ENCODE measurements at regions not wholly inside any gene's neighbourhood (a gene's known extent, or its start where the extent isn't known, plus 50 kb on each side); places are given as distances from the start of the nearest gene placed in this dataset.

- no peak for DNase-seq (ENCODE audit: low read depth)
- TF ChIP-seq CTCF (conservative IDR thresholded peaks at IDR 0.05; ENCODE audit: low read depth, low read length): no peak
- H3K4me3 ChIP-seq (ENCODE audit: low read length): no peak overlapping the region
Observed at GRCh38 chr2:60149176-60149575, 404.3 kb downstream of the BCL11A start.

- DNase-seq (ENCODE audit: low read depth): no peak
- no peak for TF ChIP-seq CTCF (conservative IDR thresholded peaks at IDR 0.05; ENCODE audit: low read depth, low read length)
- H3K4me3 ChIP-seq (ENCODE audit: low read length): no peak overlapping the region
Observed at GRCh38 chr2:60148716-60149115, 404.7 kb downstream of the BCL11A start.

- TF ChIP-seq CTCF (conservative IDR thresholded peaks at IDR 0.05; ENCODE audit: low read depth, low read length): no peak
- no peak for DNase-seq (ENCODE audit: low read depth)
- no peak overlapping the region for H3K4me3 ChIP-seq (ENCODE audit: low read length)
Observed at GRCh38 chr2:60140185-60140584, 413.3 kb downstream of the BCL11A start.

GRCh38 chr2:60136913-60137312 lies 416.5 kb downstream of the BCL11A start:
- TF ChIP-seq CTCF (conservative IDR thresholded peaks at IDR 0.05; ENCODE audit: low read depth, low read length): no peak
- H3K4me3 ChIP-seq (ENCODE audit: low read length): no peak overlapping the region

GRCh38 chr2:60127191-60127590 lies 426.3 kb downstream of the BCL11A start:
- TF ChIP-seq CTCF (conservative IDR thresholded peaks at IDR 0.05; ENCODE audit: low read depth, low read length): no peak
- no peak overlapping the region for H3K4me3 ChIP-seq (ENCODE audit: low read length)
- no peak for DNase-seq (ENCODE audit: low read depth)

More at GRCh38 chr2:60136913-60137312, 416.5 kb downstream of the BCL11A start:
- no peak for DNase-seq (ENCODE audit: low read depth)

- TF ChIP-seq CTCF (conservative IDR thresholded peaks at IDR 0.05; ENCODE audit: low read depth, low read length): no peak
- no peak for DNase-seq (ENCODE audit: low read depth)
- no peak overlapping the region for H3K4me3 ChIP-seq (ENCODE audit: low read length)
Observed at GRCh38 chr2:60125611-60126426, 427.6 kb downstream of the BCL11A start.

GRCh38 chr2:60119778-60120177 lies 433.7 kb downstream of the BCL11A start:
- TF ChIP-seq CTCF (conservative IDR thresholded peaks at IDR 0.05; ENCODE audit: low read depth, low read length): no peak
- DNase-seq (ENCODE audit: low read depth): no peak
- H3K4me3 ChIP-seq (ENCODE audit: low read length): no peak overlapping the region

Measured in retinal pigment epithelial cell (primary cell).